COR-L47 (cell line): ENCODE measurements at regions not wholly inside any gene's neighbourhood (a gene's known extent, or its start where the extent isn't known, plus 50 kb on each side); places are given as distances from the start of the nearest gene placed in this dataset.
"Not testable (repeated sequence)": the region's sequence is repeated elsewhere in the genome, so short reads cannot be mapped to it uniquely, and the experiment has no call there.

Experiments
- DNase-seq: peaks from one replicate; lab custom pipeline; 2025; lab: John Stamatoyannopoulos, UW

DNA sequence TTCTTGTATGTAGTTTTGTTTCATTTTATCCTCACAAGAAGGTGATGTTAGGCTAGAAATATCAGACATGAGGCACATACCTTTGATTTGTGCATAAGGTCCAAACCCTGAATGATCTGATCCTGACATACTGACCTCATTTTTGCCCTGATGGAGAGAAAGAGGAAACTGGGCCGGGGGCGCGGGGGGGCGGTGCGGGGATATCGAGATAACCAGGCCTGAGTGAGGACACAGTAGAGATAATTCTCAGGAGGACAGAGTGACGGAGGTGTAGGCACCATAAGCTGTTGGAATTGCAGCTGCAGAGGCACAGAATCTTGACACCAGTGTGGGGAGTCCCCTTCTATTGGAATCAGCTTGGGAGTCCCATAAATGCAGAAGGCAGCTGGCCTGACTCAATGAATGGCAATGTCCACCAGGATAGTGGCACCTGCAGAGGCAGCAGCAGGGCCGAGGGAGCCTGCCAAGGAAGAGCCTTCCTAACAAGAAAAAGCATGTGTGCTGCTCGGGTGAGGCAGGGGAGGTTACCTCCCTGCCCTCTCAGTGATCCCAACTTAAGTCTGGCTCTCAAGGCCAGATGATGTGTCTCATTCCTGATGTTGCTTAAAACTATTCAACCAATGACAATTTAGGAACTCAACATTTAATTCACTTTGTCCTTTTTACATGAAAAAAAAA, 234.3 kb upstream of the MSX2 start:
- DNase-seq, result no peak

DNA sequence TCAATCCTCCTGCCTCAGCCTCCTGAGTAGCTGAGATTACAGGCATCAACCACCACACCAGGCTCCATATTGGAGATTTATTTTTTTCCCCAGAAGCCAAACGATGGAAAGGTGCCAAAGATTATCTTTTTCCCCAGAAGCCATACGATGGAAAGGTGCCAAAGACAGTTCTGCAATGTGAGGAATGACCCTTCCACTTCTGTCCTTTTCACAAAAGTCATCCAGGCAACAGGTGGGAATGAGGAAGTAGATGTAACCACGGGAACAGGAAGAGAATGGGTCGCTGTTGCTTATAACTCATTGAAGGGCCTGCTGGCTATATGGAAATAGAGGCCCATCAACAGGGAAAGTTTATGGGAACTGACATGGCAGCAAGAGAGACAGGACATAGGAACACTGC, 233.7 kb upstream of the MSX2 start:
- peak; percentile 42 for DNase-seq

DNA sequence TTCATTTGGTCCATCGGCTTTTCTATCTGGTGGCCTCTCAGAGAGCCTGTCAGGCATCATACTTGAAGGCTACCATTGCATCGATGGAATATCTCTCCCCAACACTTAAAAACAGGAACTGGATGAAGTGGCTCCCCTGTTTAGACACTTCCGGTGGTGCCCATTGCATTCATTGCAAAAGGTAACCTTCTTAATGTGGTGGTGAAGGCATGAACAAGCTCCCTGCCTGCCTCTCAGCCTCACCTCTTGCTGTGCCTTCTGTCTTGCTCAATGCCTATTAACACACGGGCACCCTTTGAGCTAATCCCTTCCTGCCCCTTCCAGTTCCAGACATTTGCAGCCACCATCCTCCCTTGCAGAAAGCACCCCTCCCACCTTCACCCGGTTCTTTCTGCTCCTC, 233.1 kb upstream of the MSX2 start:
- DNase-seq, result no peak

DNA sequence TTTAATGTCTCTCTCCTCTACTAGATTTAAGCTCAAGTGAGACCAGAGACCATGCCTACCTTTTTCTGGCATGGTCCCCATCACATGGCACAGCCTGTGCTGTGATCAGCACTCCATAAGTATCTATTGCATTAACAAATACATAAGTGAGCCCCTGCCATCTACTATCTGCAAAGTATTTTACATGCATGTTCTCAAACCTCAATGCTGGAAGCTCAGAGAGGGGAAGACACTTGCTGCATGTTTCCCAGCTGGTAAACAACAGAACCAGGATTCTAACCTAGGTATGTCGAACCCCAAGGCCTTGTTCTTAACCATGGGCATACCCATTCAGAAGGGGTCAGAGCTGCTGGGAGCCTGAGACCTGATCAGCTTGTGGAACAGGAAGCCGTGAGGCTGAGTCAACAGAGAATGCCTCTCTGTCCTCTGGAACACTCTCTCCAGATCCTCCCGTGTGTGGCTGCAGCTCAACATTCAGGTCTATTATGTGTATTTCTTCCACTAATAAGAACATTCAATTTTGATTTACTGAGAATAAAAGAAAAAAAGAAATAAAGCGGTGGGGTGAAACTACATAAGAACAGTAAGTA, 232.5 kb upstream of the MSX2 start:
- no peak for DNase-seq

DNA sequence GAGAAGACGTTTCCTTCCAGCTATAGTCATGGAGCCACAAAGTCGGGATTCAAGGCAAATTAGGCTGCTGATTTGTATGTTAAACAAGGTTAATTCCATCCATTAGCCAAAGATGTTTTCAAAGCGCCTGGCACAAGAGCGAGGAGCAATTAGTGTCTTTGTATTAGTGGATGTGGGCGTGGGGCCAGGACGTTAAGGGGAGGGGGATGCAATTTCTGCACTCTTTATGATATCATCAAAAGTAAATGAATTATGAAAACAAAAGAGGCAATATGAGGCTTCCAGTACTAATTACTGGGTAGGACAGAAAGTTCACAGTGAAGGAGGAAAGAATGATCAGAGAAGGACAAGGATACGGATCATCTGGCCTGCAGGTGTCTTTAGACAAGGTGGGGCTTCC, 230.9 kb upstream of the MSX2 start:
- peak; percentile 99 for DNase-seq

DNA sequence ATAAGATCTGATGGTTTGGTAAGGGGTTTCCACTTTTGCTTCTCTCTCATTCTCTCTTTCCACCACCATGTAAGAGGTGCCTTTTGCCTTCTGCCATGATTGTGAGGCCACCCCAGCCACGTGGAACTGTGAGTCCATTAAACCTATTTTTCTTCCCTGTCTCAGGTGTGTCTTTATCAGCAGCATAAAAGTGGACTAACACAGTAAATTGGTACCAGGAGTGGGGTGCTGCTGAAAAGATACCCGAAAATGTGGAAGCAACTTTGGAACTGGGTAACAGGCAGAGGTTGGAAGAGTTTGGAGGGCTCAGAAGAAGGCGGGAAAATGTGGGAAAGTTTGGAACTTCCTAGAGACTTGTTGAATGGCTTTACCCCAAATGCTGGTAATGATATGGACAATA, 226.4 kb upstream of the MSX2 start:
- not testable (repeated sequence) for DNase-seq

DNA sequence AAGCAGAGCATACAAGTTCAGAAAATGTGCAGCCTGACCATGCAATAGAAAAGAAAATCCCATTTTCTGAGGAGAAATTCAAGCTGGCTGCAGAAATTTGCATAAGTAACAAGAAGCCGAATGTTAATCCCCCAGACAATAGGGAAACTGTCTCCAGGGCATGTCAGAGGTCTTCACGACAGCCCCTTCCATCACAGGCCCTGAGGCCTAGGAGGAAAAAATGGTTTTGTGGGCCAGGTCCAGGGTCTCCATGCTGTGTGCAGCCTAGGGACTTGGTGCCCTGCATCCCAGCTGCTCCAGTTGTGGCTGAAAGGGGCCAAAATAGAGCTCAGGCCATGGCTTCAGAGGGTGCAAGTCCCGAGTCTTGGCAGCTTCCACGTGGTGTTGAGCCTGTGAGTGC, 225.8 kb upstream of the MSX2 start:
- not testable (repeated sequence) for DNase-seq

DNA sequence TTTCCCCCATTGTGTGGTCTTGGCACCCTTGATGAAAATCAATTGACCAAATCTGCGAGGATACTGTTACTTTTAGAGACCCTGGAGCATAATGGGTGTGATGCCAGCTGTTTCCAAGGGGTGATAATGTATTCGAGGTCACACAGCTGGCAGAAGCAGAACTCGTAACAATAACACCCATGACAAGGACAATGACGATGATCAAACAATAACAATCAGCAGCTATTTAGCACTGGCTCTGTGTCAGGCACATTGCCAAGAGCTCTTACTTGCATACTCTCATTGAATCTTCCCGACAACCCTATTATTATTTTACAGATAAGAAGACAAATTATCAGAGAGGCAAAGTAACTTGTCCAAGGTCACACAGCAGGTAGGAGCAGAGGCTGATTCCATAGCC, 223.7 kb upstream of the MSX2 start:
- peak; percentile 55 for DNase-seq

DNA sequence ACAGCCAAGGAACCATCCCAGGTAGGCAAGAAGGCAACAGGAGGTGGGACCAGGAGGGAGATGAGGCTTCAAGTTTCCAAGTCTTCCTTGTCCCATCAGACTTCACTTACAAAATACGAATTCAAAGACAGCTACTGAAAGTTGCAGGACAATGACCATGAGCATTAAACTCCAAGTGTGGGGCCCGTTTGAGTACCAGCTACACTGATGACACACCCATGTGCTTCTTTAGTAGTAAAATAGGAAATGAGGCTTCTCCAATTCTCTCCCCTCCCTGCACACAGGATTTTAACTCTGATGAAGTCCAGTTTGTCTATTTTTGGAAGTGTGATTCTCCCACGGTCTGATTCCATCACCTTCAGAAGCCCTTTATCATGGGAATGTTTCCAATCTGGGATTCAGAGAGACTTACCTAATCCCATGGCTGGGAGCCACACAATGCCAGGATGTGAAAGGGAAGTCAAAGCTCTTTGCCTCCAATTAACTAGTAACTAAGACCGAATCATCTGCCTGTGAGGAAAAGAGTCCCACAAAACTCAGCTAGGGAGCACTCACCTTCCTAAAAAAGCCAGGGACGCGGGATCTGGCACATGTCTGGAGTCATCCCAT, 222.8 kb upstream of the MSX2 start:
- DNase-seq, result no peak

DNA sequence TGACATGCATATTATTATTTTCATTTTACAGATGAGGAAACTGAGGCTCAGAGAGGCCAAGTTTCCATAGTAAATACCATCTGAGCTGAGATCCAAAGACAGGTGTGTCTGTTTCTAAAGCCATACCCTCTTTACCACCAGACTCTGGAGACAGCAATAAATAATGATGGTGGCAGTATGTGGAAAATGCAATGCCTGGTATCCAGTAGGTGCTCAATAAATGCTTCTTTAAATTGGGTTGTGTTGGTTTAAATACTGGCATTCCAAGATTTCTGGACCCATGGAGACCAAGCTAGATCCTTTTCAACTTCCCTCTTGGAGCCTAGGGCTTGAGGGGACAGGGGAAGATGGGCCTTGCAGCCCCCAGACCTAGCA, 221.3 kb upstream of the MSX2 start:
- no peak for DNase-seq

DNA sequence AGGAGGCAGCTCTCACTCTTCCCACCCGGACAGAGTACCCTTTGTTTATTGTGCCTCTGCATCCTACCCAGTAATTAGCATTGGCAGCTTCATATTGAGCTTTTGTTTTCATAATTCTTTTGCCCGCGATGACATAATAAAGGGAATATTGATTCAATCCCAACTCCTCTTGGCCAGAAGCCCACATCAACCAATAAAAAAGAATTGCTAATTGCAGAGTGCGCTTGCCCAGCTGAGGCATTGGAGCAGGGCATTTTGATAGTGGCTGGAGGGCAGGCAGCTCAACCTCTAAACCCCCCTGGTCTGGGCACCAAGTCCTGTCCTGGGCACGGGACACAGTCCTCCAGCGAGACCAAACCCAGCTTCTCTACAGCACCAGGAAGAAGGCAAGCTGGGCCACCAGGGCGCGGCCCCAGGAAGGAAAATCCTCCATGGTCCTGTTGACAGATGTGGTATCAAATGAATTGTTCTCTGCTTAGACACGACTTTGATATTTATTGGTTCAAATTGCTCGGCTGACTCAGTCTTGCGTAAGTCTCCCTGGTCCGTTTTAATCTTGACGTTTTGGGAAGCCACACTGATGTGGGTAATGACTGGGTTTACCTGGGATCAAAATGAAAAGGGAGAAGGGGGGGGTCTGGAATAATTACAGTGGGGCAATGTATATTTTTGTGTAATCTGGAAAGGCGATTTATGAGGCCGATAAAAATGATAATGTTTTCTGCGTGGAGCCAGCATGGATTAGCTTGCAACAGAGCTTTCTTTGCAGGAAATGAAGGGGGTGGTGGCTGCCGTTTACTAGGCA, 220.7 kb upstream of the MSX2 start:
- peak; percentile 97 for DNase-seq

DNA sequence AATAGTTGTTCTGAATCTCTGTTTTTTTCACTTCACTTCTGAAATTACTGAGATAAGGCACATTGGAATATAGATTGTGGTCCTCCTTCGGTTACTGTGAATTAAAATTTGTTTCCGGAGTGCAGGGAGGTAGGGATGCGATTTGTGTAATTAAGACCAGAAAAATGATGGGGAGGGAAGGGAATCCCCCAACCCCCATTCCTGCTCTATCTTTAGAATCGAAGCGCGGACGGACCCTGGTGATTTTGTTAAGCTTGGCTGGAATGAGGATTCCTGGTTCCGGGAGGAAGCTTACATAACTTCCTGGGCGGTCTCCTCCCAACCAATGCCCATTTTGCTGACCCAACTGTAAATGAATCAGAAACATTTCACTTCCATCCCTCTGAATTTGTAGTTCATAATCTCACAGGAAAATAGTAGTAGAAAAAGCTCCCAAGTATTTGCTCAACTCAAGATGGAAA, 220.1 kb upstream of the MSX2 start:
- peak; percentile 65 for DNase-seq

DNA sequence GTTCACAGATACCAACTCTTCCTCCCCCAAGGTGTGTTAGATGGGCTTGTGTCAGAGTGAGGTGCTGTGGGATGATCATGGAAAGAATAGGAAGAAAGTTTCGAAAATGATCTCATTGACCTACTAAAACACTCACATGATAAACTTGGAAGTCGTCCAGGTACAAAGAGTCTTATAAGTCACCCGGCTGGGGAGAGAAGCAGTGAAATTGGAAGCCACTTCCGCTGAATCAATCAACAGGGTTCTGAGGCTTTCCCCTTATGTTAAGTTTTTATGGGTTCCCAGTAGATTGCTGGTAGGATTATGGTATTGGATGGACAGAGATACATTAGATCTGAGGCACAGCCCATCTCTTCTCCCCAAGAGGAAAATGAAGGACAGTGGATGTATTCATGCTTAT, 218.8 kb upstream of the MSX2 start:
- no peak for DNase-seq

DNA sequence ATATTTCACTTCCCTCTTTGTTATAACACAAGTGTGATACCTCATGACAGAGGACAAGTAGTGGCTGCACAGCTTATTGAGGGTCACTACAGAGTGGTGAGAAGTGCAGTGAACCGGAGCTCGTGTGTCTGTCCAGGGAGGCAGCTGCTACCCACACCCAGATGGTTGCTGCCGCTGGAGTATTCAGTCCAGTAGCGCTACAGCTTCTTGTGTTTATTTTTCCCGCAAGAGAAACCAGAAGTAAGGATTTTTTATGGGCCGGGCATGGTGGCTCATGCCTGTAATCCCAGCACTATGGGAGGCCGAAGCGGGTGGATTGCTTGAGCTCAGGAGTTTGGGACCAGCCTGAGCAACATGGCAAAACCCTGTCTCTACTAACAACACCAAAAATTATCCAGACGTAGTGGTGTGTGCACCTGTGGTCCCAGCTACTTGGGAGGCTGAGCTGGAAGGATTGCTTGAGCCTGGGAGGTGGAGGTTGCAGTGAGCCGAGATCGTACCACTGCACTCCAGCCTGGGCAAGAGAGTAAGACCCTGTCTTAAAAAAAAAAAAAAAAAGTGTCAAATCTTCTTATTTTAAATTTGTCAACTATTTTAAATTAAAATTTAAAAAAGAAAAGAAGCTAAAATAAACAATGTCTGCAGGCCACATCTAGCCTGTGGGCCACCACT, 213.5 kb upstream of the MSX2 start:
- not testable (repeated sequence) for DNase-seq

DNA sequence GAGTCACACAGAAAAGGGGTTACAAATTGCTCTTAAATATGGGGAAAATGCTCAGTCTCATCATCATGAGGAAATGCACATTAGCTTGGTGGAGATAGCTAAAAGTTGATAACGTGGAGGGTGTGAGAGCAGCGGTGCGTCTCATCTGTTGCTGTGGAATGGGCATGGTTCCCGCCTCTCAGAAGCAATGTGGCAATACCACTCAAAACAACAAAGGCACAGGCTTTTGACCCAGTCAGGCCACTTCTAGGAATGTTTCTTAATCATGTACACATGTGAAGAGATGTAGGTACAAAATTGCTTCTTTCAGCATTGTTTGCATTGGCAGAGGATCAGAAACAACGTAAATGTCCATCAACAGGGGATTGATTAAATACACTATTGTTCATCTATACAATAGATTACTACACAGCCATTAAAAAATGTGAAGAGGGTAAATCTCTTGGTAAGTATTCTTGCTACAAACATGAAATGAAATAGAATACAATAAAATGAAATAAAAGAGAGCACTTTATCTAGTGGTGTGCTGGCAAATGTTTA, 212.6 kb upstream of the MSX2 start:
- DNase-seq, result peak; percentile 27

DNA sequence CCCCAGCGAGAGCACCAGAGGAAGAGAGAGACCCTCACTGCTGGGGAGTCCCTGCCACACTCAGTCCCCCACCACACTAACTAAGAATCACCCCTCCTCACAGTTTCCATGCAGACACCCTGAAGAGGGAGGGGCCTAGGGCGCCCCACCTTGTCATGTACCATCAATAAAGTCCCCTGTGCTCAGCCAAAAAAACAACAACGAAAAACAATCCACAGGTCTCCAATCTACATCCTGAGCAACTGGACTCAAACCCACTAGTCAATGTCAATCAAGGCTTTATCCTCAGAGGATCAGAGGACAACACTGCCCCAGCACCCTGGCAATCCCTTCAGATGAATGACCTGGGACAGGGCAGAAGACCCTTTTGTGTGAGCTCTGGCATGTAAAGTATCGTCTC, 210.1 kb upstream of the MSX2 start:
- no peak for DNase-seq

DNA sequence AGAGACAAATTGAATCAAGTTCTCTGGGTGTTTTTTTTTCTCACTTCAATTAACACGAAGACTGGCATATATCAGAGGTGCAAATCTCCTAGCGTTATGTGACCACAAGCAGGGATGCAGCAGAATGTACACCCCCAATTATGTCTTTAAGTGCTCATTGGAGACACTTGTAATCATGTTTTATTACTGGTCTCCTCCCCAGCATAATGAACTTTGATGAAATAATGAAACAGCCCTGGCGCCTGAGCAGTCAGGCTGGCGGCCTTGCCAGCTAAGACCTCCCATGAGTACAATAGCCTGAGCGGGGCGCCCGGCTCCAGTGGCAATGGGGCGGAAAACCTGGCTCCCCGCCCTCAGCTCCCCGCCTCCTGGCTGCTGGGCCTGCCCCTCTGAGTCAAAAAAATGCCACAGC, 209.4 kb upstream of the MSX2 start:
- peak; percentile 96 for DNase-seq

DNA sequence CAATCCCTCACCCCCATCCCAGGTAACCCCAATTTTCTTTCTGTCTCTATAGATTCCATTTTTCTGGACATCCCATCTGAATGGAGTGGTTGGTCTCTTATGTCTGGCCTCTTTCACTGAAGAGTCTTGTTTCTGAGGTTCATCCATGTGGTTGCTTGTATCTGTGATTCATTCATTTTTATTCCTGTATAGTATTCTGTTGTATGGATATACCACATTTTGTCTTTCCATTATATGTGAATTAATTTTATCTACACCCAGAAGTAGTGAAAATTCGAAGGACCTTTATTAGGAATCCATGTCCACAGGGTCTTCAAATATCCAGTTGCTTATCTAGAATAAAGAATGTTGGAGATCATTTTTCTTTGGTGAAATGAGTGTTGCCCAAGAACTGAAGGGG, 207.6 kb upstream of the MSX2 start:
- DNase-seq, result no peak

DNA sequence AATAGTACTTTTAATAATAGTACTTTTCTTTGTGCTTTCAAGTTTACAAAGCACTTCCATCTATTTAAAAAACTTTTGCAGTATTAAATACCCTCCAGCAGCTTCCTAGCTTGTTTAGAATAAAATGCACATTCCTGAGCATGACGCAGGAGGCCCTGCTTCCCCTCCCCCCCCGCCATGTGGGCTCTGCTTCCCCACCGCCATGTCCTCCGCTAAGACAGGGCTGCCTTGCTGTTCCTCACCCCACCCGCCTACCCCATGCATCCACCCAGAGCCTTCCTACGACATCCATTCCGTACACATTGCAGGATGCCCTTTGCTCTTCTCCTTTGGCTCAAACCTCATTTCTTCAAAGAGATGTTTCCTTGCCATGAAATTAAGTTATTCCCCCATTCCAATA, 205.9 kb upstream of the MSX2 start:
- DNase-seq, result no peak

DNA sequence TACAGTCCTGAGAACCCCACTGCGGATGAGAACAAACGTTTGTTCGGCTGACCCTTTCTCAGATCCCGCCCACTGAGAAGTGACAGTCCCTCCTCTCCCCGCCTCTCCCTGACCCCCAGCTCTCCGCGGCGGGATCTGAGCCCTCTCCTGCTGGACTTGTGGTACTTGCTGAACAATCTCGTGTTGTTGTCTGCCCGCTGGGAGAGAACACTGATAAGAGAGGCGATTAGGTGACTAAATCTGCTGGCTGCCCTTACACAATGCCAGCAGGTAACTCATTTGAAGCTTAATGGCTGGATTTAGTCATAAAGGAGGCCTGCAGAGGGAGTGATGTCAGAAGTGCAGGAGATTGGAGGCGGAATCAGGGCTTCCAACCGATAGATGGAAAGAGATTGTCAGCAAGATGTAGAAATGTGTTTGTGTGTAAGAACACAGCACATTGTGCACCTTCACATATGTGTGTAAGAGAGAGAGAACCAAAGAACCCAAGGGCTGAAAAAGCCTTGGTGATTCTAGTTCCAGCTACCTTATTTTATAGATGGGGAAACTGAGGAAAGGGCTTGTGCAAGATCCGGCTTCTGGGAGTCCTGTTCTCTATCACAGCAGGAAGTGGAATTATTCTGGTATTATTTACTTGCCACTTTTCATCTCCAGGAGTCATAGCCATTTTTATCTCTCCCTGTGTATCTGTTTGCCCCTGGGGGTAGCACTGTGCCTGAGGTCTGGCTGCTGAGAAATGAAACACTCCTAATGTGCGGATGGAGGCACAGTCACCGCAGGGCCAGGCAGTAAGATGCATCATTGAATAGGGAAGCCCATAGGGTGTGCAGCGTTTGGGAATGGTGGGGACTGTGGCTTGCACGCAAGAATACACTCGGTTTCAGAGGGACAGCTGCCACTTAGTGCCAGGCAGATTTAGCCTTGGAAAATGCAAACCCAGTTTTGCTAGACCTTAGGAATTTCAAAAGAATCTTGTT, 203.7 kb upstream of the MSX2 start:
- peak; percentile 66 for DNase-seq

DNA sequence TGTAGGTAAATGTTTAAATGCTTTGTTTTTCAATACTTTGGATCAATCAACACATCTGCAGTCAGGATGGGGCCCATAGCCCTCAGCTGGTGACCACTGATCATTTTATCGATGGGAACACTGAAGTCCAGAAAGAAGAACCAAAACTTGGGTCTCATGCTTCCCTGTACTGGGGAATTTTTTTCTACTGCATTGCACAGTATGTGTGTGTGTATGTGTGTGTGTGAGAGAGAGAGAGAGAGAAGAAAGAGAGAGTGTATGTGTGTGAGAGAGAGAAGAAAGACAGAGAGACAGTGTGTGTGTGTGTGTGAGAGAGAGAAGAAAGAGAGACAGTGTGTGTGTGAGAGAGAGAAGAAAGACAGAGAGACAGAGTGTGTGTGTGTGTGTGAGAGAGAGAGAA, 202.9 kb upstream of the MSX2 start:
- no peak for DNase-seq
